ENCODE measurements at regions not wholly inside any gene's neighbourhood (a gene's known extent, or its start where the extent isn't known, plus 50 kb on each side); places are given as distances from the start of the nearest gene placed in this dataset.
"Not testable (repeated sequence)": the region's sequence is repeated elsewhere in the genome, so short reads cannot be mapped to it uniquely, and the experiment has no call there.

DNA sequence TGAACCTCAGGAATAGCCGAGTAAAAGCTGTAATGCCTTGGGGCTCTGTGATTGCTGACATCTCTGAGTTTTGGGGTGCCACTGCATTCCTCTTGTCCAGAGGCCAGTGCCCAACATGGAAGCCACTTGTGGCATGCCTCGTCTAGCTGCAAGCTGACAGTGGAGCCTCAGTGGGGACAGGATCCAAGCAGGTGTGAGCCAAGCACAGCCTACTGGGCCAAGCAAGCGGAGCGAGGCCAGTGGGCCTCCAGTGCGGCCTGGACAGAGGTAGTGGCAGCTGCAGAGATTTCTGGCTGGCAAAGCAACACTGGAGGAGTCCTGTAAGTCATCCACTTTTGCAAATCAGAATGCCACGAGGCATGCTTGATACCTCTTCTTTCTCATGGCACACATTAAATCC, 1038.2 kb upstream of the CNTN5 start:
- no peak for DNase-seq

GRCh38 chr11:97989121-97989520, 1031.6 kb upstream of the CNTN5 start:
- DNase-seq: no peak

GRCh38 chr11:97990162-97990920, 1030.4 kb upstream of the CNTN5 start:
- DNase-seq: no peak

DNA sequence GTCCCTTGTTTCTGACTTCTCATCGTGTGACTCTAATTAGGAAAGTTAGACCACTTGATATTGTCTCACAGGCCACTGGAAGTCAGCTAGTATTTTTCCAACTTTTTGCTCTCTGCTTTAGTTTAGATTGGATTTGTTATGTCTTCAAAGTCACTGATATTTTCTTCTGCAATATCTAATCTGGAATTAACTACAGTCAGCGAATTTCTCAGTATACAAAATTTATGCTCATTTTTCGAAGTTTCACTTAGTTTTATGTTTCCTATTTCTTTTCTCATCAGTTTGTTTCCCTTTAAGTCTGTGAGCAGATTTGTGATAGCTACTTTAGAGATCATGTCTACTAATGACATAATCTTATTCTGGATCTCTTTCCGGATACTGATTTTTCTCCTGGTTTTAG, 1027.2 kb upstream of the CNTN5 start:
- no peak for DNase-seq

DNA sequence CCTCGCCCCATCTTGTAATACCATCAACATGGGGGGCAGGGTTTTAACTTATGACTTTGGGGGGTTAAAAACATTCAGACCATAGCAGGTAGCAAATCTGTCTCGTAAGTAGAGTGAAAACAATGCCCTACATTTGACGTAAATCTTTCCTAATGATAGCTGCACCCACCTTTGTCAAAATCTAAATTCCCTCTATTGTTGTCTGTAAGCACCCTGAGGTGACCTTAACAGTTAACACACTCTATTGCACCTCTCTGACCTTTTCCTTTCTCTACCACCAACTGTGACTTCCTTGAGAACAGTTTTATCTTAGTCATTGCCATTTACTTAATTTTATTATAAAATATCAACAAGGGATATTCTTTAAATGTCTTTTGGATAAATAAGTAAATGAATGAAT, 1024.9 kb upstream of the CNTN5 start:
- DNase-seq: no peak

DNA sequence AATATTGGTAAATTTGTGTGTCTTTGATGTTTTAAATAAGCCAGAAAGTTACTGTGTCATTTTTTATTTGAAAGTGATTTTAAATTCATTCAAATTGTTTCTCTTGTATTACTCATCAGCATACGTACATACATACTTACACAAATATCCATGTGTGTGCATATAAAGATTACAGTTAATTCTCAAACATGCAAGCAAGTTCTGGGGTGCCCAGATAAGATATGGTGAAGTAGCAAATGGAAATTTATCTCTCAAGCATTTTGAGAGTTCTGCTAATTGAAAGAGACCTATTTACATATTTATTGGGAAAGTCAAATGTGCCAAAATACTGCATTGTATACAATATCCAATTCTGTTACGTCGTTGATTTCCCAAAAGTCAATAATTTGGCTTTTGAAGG, 1024.0 kb upstream of the CNTN5 start:
- DNase-seq: no peak

- DNase-seq: no peak
These were observed 1017.0 kb upstream of the CNTN5 start for GRCh38 chr11:98003606-98004371.

DNA sequence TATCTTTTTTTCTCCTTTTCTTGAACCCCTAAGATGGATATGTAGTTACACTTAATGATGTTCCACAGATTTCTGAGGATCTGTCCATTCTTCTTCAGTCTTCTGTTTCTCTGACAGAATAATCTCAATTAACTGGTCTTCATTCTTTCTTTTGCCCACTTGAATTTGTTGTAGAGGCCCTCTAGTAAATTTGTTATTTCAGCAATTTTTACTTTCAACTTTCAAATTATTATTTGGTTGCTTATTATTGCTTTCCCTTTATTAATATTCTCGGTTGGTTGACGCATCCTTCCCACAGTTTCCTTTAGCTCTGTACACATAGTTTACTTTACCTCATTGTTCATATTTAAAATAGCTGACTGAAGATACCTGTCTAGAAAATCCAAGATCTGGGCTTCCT, 1013.7 kb upstream of the CNTN5 start:
- no peak for DNase-seq

DNA sequence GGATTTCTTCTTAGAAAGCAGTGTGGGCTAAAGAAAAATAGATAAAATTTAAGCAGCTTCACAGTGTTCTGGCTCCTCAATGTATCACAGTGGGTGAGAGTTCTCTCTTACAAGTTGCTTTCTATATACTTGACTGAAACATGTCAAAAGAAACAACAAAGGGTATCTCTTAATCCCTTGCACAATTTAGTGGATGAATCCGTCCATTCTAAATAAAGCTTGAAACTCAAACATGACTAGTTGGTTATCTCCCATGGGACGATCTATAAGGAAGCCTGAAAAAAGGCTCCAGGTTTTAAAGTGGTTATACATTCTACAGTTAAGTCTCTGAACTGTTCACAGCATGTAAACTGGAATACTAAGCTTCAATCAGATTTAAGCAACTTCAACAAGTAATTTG, 993.1 kb upstream of the CNTN5 start:
- DNase-seq: no peak

- DNase-seq: no peak
These were observed 990.9 kb upstream of the CNTN5 start for GRCh38 chr11:98029832-98030231.

GRCh38 chr11:98036810-98037209, 983.9 kb upstream of the CNTN5 start:
- DNase-seq: no peak

GRCh38 chr11:98040061-98040808, 980.5 kb upstream of the CNTN5 start:
- DNase-seq: no peak

DNA sequence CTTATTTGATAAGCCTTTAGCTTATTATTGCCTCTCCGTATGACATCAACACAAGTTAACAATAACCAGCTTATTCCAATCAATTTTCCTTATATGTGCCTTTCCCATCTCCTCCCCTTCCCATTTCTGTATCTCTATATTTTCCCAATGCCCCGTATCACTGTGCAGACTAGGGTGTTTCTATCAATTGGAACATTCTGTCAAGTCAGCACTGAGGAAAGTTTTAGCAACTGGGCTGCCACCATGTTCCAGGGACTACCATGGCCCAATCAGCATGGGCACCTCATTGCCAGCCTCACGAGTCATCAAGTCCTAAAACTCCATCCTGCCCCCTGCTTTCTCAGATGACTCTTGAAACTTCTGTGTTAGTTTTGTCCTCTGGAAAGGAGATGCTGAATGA, 973.1 kb upstream of the CNTN5 start:
- no peak for DNase-seq

GRCh38 chr11:98053851-98054250, 966.9 kb upstream of the CNTN5 start:
- DNase-seq: no peak

DNA sequence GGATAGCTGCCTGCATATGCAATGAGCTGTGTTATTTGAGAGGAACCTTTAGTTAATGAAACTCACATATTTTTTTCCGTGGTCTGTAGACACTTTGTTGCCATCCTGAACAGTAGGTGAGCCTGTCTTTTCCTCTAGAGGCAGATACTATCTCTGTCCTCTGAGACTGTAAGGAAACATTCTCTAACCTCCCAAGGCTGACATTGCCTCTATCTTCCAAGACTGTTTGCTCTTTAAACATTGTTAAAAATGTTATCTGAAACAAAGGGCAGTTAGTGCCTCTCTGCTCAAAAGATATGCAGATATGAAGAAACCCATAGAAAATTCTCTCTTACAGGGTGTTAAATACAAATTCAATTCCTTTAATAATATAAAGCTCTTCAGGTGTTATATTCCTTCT, 963.8 kb upstream of the CNTN5 start:
- DNase-seq: no peak

DNA sequence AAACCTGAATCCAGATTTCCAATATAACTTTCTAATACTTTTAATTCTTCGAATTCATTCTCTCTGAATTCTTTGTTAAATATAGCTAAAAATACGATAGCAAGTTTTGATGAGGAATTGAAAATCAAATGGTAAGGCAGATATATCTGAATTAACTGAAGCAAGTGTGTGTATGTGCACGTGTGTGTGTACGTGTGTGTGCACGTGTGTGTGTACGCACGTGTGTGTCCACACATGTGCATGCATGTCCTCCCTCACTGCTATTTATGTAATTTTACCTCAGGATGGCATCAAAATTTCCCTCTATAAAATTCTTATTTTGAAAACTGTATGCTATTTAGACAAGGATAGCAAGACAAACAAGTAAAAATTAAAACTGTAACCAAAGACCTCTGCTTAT, 961.3 kb upstream of the CNTN5 start:
- DNase-seq: no peak

GRCh38 chr11:98060759-98061158, 960.0 kb upstream of the CNTN5 start:
- DNase-seq: no peak

DNA sequence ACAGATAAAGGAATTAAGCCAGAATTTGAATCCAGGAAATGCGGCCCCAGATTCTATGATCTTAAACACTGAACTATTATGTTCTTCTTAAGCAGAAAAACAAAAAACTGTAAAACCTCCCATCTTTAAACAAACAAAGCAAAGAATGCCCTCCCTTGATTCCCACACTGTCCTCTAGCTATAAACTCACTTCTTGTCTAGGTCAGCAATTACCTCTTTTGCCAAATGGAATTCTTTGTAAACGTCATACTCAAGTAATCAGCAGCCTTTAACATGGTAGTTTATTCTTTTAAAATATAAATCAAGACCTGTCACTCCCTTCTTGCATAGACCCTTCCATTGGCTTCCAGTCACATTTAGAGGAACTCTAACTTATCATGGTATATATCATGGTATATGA, 958.9 kb upstream of the CNTN5 start:
- no peak for DNase-seq

DNA sequence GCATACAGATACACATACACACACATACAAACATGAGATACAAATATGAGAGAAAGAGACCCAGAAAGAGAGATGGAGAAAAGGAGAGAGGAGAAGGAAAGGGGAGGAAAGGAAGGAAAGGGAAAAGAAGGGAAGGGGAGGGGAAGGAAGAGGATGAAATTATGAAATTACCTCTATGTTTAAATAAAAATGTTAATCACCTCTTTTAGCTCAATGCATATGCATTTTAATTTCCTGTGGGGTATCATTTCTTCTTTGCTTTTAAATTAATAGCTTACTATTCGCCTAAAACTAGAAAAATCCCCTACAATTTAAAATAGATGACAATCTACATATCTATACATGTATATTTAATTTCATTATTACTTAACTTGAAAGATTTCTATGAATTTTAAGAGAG, 958.0 kb upstream of the CNTN5 start:
- DNase-seq: no peak

DNA sequence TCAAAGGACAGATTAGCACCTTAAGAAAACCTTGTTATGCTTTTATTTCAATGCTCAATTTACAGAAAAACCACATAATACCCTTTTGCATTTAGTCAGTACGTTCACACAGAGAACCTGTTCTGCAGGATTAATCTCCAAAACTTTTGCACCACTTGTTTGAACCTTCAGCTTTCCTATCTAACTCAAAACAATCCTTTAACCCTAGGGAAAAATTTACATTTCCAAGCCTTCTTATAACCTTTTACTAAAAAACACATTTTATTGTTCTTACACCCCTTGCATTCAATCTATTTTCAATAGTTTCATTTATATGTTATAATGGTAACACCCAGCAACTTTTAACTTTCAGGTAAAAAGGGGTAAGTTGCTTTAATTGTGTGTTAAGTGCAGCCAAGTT, 952.5 kb upstream of the CNTN5 start:
- DNase-seq: no peak

DNA sequence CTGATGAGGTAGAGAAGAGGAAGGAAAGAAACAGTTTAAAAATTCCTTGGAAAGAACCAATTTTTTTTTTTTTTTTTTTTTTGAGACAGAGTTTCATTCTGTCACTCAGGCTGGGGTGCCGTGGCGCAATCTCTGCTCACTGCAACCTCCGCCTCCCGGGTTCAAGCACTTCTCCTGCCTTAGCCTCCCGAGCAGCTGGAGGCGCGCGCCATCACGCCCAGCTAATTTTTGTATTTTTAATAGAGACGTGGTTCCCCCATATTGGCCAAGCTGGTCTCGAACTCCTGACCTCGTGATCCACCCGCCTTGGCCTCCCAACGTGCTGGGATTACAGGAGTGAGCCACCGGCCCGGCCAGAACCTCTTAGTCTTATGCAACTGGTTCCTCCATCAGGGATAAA, 951.6 kb upstream of the CNTN5 start:
- DNase-seq: not testable (repeated sequence)

DNA sequence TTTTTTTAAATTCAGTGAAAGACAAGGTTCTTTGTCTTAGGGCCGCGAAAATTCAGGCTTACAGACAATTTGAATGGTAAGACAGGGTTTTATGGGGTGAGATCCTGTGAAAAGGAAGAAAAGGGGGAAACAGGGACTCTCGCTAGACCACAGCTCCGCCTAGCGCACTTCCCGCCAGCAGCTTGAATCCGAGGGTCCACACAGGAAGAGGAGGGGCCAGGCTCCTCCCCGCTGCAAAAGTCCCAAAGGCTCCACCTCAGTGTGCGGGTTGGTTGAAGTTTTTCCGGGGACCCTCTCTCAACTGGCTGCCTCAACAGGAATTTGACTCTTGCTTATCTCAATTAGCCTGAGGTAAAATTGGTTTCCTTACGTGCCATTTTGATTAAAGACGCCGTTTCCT, 950.9 kb upstream of the CNTN5 start:
- DNase-seq: no peak

DNA sequence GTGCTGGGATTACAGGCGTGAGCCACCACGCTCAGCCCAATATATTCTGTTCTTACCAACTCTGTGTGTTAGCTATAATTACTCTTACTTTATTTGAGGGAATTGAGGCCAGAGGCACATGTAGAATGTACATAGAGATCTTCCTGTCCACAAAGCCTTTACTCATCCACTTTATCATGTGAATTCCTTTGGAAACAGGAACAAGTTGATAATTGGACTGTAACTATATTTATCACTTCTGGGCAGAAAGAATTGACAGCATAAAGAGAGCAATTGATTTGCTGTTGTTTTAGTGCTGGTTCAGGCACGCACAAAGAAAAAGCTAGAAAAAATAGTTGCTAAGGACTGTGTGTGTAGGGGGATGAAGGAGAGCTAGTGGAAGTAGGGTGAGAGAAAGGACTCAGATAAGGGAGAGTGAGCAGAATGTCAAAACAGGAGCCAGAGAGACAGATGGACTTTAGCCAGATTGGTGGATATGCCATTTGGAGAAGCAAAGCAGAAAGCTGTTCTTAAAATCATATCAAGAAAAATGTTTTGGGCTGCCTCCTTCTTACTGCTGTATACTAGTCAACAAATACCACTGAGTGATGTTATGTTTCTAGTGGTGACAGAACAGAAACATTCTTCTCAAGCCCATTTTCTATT, 929.8 kb upstream of the CNTN5 start:
- DNase-seq: no peak
